ENCODE measurements at regions not wholly inside any gene's neighbourhood (a gene's known extent, or its start where the extent isn't known, plus 50 kb on each side); places are given as distances from the start of the nearest gene placed in this dataset.

- H3K36me3 Mint-ChIP-seq (ENCODE audit: low read depth): peaks cover 1% of the 10 kb centered on the region
- H3K27ac Mint-ChIP-seq (ENCODE audit: unreplicated experiment): no peak overlapping the region
- no peaks in the 10 kb centered on the region for H3K9me3 Mint-ChIP-seq (ENCODE audit: low read depth)
- no peak for DNase-seq (ENCODE audit: low spot score)
- H3K4me3 Mint-ChIP-seq (ENCODE audit: unreplicated experiment): no peak overlapping the region
- TF ChIP-seq, protein P1, sequence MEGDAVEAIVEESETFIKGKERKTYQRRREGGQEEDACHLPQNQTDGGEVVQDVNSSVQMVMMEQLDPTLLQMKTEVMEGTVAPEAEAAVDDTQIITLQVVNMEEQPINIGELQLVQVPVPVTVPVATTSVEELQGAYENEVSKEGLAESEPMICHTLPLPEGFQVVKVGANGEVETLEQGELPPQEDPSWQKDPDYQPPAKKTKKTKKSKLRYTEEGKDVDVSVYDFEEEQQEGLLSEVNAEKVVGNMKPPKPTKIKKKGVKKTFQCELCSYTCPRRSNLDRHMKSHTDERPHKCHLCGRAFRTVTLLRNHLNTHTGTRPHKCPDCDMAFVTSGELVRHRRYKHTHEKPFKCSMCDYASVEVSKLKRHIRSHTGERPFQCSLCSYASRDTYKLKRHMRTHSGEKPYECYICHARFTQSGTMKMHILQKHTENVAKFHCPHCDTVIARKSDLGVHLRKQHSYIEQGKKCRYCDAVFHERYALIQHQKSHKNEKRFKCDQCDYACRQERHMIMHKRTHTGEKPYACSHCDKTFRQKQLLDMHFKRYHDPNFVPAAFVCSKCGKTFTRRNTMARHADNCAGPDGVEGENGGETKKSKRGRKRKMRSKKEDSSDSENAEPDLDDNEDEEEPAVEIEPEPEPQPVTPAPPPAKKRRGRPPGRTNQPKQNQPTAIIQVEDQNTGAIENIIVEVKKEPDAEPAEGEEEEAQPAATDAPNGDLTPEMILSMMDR (IDR thresholded peaks at IDR 0.05): no peak
- H3K4me1 Mint-ChIP-seq (ENCODE audit: low read depth): peaks cover 33% of the 10 kb centered on the region
- H3K27me3 Mint-ChIP-seq (ENCODE audit: low read depth): peaks cover 3% of the 10 kb centered on the region
These were observed 610.0 kb downstream of the PLPP3 start for GRCh38 chr1:55969322-55969721.

DNA sequence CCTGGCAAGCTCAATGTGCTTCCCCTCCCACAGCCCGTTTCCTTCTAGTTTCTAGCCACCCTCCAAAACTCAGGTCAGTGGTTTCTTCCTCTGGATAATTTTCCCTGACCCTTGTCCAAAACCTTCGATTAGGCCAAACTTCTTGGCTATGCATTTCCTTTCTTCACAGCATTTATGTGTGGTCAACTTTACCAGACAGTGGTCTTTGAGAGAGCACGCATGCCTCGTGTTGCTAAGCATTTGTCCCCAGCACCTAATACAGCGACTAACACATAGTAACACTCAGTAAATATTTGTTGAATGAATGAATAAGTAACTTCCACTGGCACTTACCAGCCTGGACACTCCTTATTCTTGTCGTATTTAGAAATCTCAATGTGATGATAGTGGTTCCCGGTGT, 610.7 kb downstream of the PLPP3 start:
- H3K9me3 Mint-ChIP-seq (ENCODE audit: low read depth): no peaks in the 10 kb centered on the region
- H3K27me3 Mint-ChIP-seq (ENCODE audit: low read depth): peaks cover 3% of the 10 kb centered on the region
- H3K4me3 Mint-ChIP-seq (ENCODE audit: unreplicated experiment): no peak overlapping the region
- H3K36me3 Mint-ChIP-seq (ENCODE audit: low read depth): peaks cover 1% of the 10 kb centered on the region
- DNase-seq (ENCODE audit: low spot score): no peak
- TF ChIP-seq, protein P1 (IDR thresholded peaks at IDR 0.05): no peak
- H3K4me1 Mint-ChIP-seq (ENCODE audit: low read depth): peaks cover 27% of the 10 kb centered on the region
- H3K27ac Mint-ChIP-seq (ENCODE audit: unreplicated experiment): no peak overlapping the region

- no peak overlapping the region for H3K4me3 Mint-ChIP-seq (ENCODE audit: unreplicated experiment)
These were observed 613.3 kb downstream of the PLPP3 start for GRCh38 chr1:55965981-55966461.

GRCh38 chr1:55962472-55962871, 616.9 kb downstream of the PLPP3 start:
- Mint-ChIP-seq H3K4me3 (ENCODE audit: unreplicated experiment) (no peak overlapping the region), H3K27ac (ENCODE audit: unreplicated experiment) (no peak overlapping the region), H3K9me3 (ENCODE audit: low read depth) (no peaks in the 10 kb centered on the region), H3K27me3 (ENCODE audit: low read depth) (peaks cover 16% of the 10 kb centered on the region), H3K36me3 (ENCODE audit: low read depth) (no peaks in the 10 kb centered on the region), H3K4me1 (ENCODE audit: low read depth) (peaks cover 15% of the 10 kb centered on the region)
- TF ChIP-seq, protein P1 (IDR thresholded peaks at IDR 0.05): no peak
- no peak for DNase-seq (ENCODE audit: low spot score)

More at GRCh38 chr1:55965981-55966461, 613.3 kb downstream of the PLPP3 start:
- H3K4me1 Mint-ChIP-seq (ENCODE audit: low read depth): peaks cover 26% of the 10 kb centered on the region
- no peaks in the 10 kb centered on the region for H3K36me3 Mint-ChIP-seq (ENCODE audit: low read depth)
- TF ChIP-seq, protein P1 (IDR thresholded peaks at IDR 0.05): no peak
- no peak overlapping the region for H3K27ac Mint-ChIP-seq (ENCODE audit: unreplicated experiment)
- H3K27me3 Mint-ChIP-seq (ENCODE audit: low read depth): peaks cover 15% of the 10 kb centered on the region
- no peaks in the 10 kb centered on the region for H3K9me3 Mint-ChIP-seq (ENCODE audit: low read depth)
- no peak for DNase-seq (ENCODE audit: low spot score)

DNA sequence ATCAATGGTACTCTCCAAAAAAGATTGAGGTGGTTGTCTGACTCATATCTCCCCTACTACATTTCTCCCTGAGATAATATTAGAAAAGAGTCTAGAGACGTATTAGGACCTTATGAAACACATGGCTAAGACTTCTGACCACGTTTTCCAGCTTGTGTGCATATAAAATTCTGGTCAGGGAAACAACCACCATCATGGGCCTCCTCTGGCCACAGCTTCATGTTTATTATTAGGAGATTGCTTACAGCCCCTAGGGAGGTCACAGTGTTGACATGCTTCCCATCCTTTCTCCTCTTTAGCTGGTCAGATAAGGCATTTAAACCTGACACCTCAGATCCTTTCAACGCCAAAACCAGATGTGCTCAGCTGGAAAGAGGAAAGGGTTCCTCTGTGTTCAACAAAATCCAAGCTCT, 620.2 kb downstream of the PLPP3 start:
- TF ChIP-seq, protein P1 (IDR thresholded peaks at IDR 0.05): no peak
- H3K4me3 Mint-ChIP-seq (ENCODE audit: unreplicated experiment): no peak overlapping the region
- peaks cover 8% of the 10 kb centered on the region for H3K4me1 Mint-ChIP-seq (ENCODE audit: low read depth)
- no peak for DNase-seq (ENCODE audit: low spot score)
- H3K27ac Mint-ChIP-seq (ENCODE audit: unreplicated experiment): no peak overlapping the region
- peaks cover 16% of the 10 kb centered on the region for H3K27me3 Mint-ChIP-seq (ENCODE audit: low read depth)
- peaks cover 2% of the 10 kb centered on the region for H3K36me3 Mint-ChIP-seq (ENCODE audit: low read depth)
- peaks cover 3% of the 10 kb centered on the region for H3K9me3 Mint-ChIP-seq (ENCODE audit: low read depth)

Data from chondrocyte (in vitro differentiated cells).